Neuronal stem cell (in vitro differentiated cells): ENCODE measurements at regions not wholly inside any gene's neighbourhood (a gene's known extent, or its start where the extent isn't known, plus 50 kb on each side); places are given as distances from the start of the nearest gene placed in this dataset.

ENCODE experiments used
- DNase-seq: peaks from one replicate; pipeline ENCODE4 v3.0.0-alpha.2; 2013; ENCODE audit warnings: low spot score
- H2AFZ ChIP-seq: one replicate; pipeline ENCODE4 v1.6.1; 2013; ENCODE audit warnings: mild to moderate bottlenecking, low read length, inconsistent platforms
- H2AK5ac ChIP-seq: 2 replicates; pipeline ENCODE4 v1.6.1; 2013; ENCODE audit warnings: low read depth, mild to moderate bottlenecking, inconsistent platforms, low read length, moderate library complexity, mixed read lengths
- H2BK120ac ChIP-seq: 2 replicates; pipeline ENCODE4 v1.6.1; 2013; ENCODE audit warnings: low read depth, mild to moderate bottlenecking, inconsistent platforms, low read length, moderate library complexity, mixed read lengths
- H2BK12ac ChIP-seq: one replicate; pipeline ENCODE4 v1.6.1; 2013; ENCODE audit warnings: low read length, inconsistent platforms
- H2BK15ac ChIP-seq: 2 replicates; pipeline ENCODE4 v1.6.1; 2013; ENCODE audit warnings: mild to moderate bottlenecking, low read length, inconsistent platforms, mixed read lengths
- H2BK5ac ChIP-seq: one replicate; pipeline ENCODE4 v1.6.1; 2013; ENCODE audit warnings: inconsistent platforms, mild to moderate bottlenecking, low read length, moderate library complexity
- H3K14ac ChIP-seq: one replicate; pipeline ENCODE4 v1.6.1; 2013; ENCODE audit warnings: low read length, inconsistent platforms
- H3K18ac ChIP-seq: 2 replicates; pipeline ENCODE4 v1.6.1; 2013; ENCODE audit warnings: low read length, inconsistent platforms
- H3K23ac ChIP-seq: 2 replicates; pipeline ENCODE4 v1.6.1; 2013; ENCODE audit warnings: low read depth, mild to moderate bottlenecking, mixed read lengths, low read length, inconsistent platforms; ENCODE audit not compliant: poor library complexity
- H3K27ac ChIP-seq: replicated peaks from 3 replicates; pipeline ENCODE4 v1.5.1; 2013; ENCODE audit warnings: low read length, inconsistent platforms
- H3K27me3 ChIP-seq, 3 experiments: 2 replicates each; pipeline ENCODE4 v1.6.1; 2013; ENCODE audit warnings: low read length in 3 of 3, mild to moderate bottlenecking in 2 of 3, inconsistent platforms in 1 of 3, low read depth in 1 of 3, mixed read lengths in 1 of 3, moderate library complexity in 1 of 3; ENCODE audit not compliant: control insufficient read depth in 3 of 3, insufficient read depth in 3 of 3
- H3K36me3 ChIP-seq, 2 donors: replicated peaks in 1 of 2; 2 replicates each; pipeline ENCODE4 v1.6.1; 2013; ENCODE audit warnings: low read length in 2 of 2; ENCODE audit not compliant: control insufficient read depth in 2 of 2, insufficient read depth in 2 of 2
- H3K4ac ChIP-seq: 2 replicates; pipeline ENCODE4 v1.6.1; 2013; ENCODE audit warnings: inconsistent platforms, mild to moderate bottlenecking, low read length, moderate library complexity
- H3K4me1 ChIP-seq, 2 donors: 1 replicate in 1 of 2; 2 replicates in 1 of 2; pipeline ENCODE4 v1.6.1; 2013; ENCODE audit warnings: low read length in 2 of 2, low read depth in 1 of 2; ENCODE audit not compliant: control insufficient read depth in 2 of 2, insufficient read depth in 1 of 2
- H3K4me2 ChIP-seq: one replicate; pipeline ENCODE4 v1.6.1; 2013; ENCODE audit warnings: mild to moderate bottlenecking, low read length, inconsistent platforms; ENCODE audit not compliant: insufficient read depth, poor library complexity, severe bottlenecking
- H3K4me3 ChIP-seq, 2 donors: 2 replicates each; pipeline ENCODE4 v1.5.1; 2013; ENCODE audit warnings: low read length in 2 of 2, mild to moderate bottlenecking in 2 of 2, inconsistent platforms in 1 of 2, moderate library complexity in 1 of 2
- H3K79me1 ChIP-seq: one replicate; pipeline ENCODE4 v1.6.1; 2013; ENCODE audit warnings: low read depth, mild to moderate bottlenecking, inconsistent platforms, low read length, moderate library complexity
- H3K9ac ChIP-seq: one replicate; pipeline ENCODE4 v1.6.1; 2013; ENCODE audit warnings: mild to moderate bottlenecking, low read depth, low read length, inconsistent platforms; ENCODE audit not compliant: poor library complexity
- H3K9me3 ChIP-seq, 2 donors: replicated peaks in 1 of 2; 2 replicates each; pipeline versions ENCODE3 to v1.6.1; 2013; ENCODE audit warnings: low read length in 2 of 2, mild to moderate bottlenecking in 2 of 2, inconsistent platforms in 1 of 2, low read depth in 1 of 2, mixed read lengths in 1 of 2, moderate library complexity in 1 of 2; ENCODE audit not compliant: control insufficient read depth in 2 of 2, insufficient read depth in 1 of 2
- H4K8ac ChIP-seq: one replicate; pipeline ENCODE4 v1.6.1; 2013; ENCODE audit warnings: low read depth, mild to moderate bottlenecking, inconsistent platforms, low read length, moderate library complexity
- H4K91ac ChIP-seq: one replicate; pipeline ENCODE4 v1.6.1; 2013; ENCODE audit warnings: low read length, low read depth, mild to moderate bottlenecking, inconsistent platforms; ENCODE audit not compliant: poor library complexity
- WGBS, 2 donors: extraction: QIAGEN DNeasy Blood & Tissue Kit; methylation state at CpG; one replicate each; pipeline ENCODE4 v1.1.7; 2013; ENCODE audit warnings: missing lambda C conversion rate in 2 of 2, mixed read lengths in 1 of 2; ENCODE audit not compliant: insufficient read length in 2 of 2, insufficient replicate concordance in 1 of 2; ENCODE audit errors: extremely low coverage in 2 of 2; 5-methylcytosine and 5-hydroxymethylcytosine counted together

- H3K36me3 ChIP-seq, result no peaks in the 10 kb centered on the region
- peaks cover 0 to 15% of the 10 kb centered on the region in 2 donors for H3K4me1 ChIP-seq
- H2BK12ac ChIP-seq, result no peak overlapping the region
- DNase-seq, result no peak
- H3K9me3 ChIP-seq, result peaks cover 3 to 6% of the 10 kb centered on the region in 2 donors
- H3K4ac ChIP-seq, result no peak overlapping the region
- no peak overlapping the region for H2BK120ac ChIP-seq
- no peak overlapping the region for H3K27ac ChIP-seq
- H2BK5ac ChIP-seq, result no peak overlapping the region
- no peak overlapping the region for H2BK15ac ChIP-seq
- H3K4me3 ChIP-seq, result no peak overlapping the region
- no peak overlapping the region for H2AFZ ChIP-seq
- H4K91ac ChIP-seq, result no peak overlapping the region
- H3K18ac ChIP-seq, result no peak overlapping the region
- H3K4me2 ChIP-seq, result no peak overlapping the region
- no peaks in the 10 kb centered on the region for H3K79me1 ChIP-seq
- no peaks in the 10 kb centered on the region for H3K27me3 ChIP-seq
- no CpG with 5 or more reads among the region's 4 CpGs for WGBS, 2 donors
- H3K23ac ChIP-seq, result no peak overlapping the region
- no peak overlapping the region for H3K9ac ChIP-seq
- no peak overlapping the region for H3K14ac ChIP-seq
- no peak overlapping the region for H4K8ac ChIP-seq
- H2AK5ac ChIP-seq, result no peak overlapping the region
These were observed 96.0 kb upstream of the TMTC1 start for GRCh38 chr12:29879606-29880308.

- Histone ChIP-seq H2AK5ac (no peak overlapping the region), H3K4me1 (peaks cover 2% of the 10 kb centered on the region in 2 donors), H2BK12ac (no peak overlapping the region), H4K8ac (no peak overlapping the region), H2BK5ac (no peak overlapping the region), H3K9ac (no peak overlapping the region), H2BK120ac (no peak overlapping the region), H3K23ac (no peak overlapping the region), H3K36me3 (no peaks in the 10 kb centered on the region), H3K18ac (no peak overlapping the region), H3K27ac (no peak overlapping the region), H2AFZ (no peak overlapping the region), H3K4me2 (no peak overlapping the region), H3K14ac (no peak overlapping the region), H3K4ac (no peak overlapping the region), H3K4me3 (no peak overlapping the region), H2BK15ac (no peak overlapping the region), H3K9me3 (no peaks in the 10 kb centered on the region), H3K27me3 (no peaks in the 10 kb centered on the region), H4K91ac (no peak overlapping the region), H3K79me1 (no peaks in the 10 kb centered on the region)
- no peak for DNase-seq
- WGBS, 2 donors, result no CpG with 5 or more reads among the region's 1 CpG
These were observed 86.2 kb upstream of the TMTC1 start for GRCh38 chr12:29869946-29870345.

- no CpG with 5 or more reads among the region's 6 CpGs for WGBS, 2 donors
- Histone ChIP-seq H4K91ac (no peak overlapping the region), H2BK5ac (no peak overlapping the region), H2BK15ac (no peak overlapping the region), H3K27ac (no peak overlapping the region), H3K18ac (no peak overlapping the region), H3K9ac (no peak overlapping the region), H3K4me2 (no peak overlapping the region), H3K27me3 (no peaks in the 10 kb centered on the region), H3K4me3 (no peak overlapping the region), H3K36me3 (no peaks in the 10 kb centered on the region), H3K9me3 (no peaks in the 10 kb centered on the region), H2BK12ac (no peak overlapping the region), H4K8ac (no peak overlapping the region), H3K79me1 (no peaks in the 10 kb centered on the region), H3K4ac (no peak overlapping the region), H3K14ac (no peak overlapping the region), H2BK120ac (no peak overlapping the region), H2AFZ (no peak overlapping the region), H3K23ac (no peak overlapping the region), H2AK5ac (no peak overlapping the region), H3K4me1 (peaks cover 0 to 2% of the 10 kb centered on the region in 2 donors)
- no peak for DNase-seq
These were observed 84.1 kb upstream of the TMTC1 start for GRCh38 chr12:29867823-29868222.

- H3K4me1 ChIP-seq, result no peaks in the 10 kb centered on the region
- no peak overlapping the region for H2BK12ac ChIP-seq
- no peak overlapping the region for H2BK120ac ChIP-seq
- no peak overlapping the region for H2BK5ac ChIP-seq
- H3K27ac ChIP-seq, result no peak overlapping the region
- H3K27me3 ChIP-seq, result no peaks in the 10 kb centered on the region
- H2BK15ac ChIP-seq, result no peak overlapping the region
- no peaks in the 10 kb centered on the region for H3K79me1 ChIP-seq
- no peak overlapping the region for H3K4me3 ChIP-seq
- no peak overlapping the region for H4K91ac ChIP-seq
- DNase-seq, result no peak
- no peak overlapping the region for H3K9ac ChIP-seq
- no peak overlapping the region for H4K8ac ChIP-seq
- no CpG with 5 or more reads among the region's 1 CpG for WGBS, 2 donors
- H3K23ac ChIP-seq, result no peak overlapping the region
- no peaks in the 10 kb centered on the region for H3K36me3 ChIP-seq
- no peak overlapping the region for H3K4me2 ChIP-seq
- no peak overlapping the region for H2AFZ ChIP-seq
- no peak overlapping the region for H3K4ac ChIP-seq
- no peak overlapping the region for H3K18ac ChIP-seq
- H3K9me3 ChIP-seq, result no peaks in the 10 kb centered on the region
- no peak overlapping the region for H2AK5ac ChIP-seq
- no peak overlapping the region for H3K14ac ChIP-seq
These were observed 79.9 kb upstream of the TMTC1 start for GRCh38 chr12:29863665-29864064.
